WTC11 (cell line): ENCODE measurements at regions not wholly inside any gene's neighbourhood (a gene's known extent, or its start where the extent isn't known, plus 50 kb on each side); places are given as distances from the start of the nearest gene placed in this dataset.

Experiments
- ATAC-seq: fragments of 200-7000 bp; cut with Tn5 transposase; 2 replicates; pipeline ENCODE4 v1.10.0; 2021; ENCODE audit warnings: mild to moderate bottlenecking, moderate library complexity
- CTCF ChIA-PET: fragments of 300-600 bp; sonication (Branson Sonifier 250); formaldehyde crosslinking; loops from one replicate; lab custom pipeline; 2021; ENCODE audit warnings: antibody characterized with exemption; lab: Charles Lee
- POLR2A ChIA-PET: fragments of 350-600 bp; sonication (Branson Sonifier 250); formaldehyde crosslinking; loops from one replicate; lab custom pipeline; 2021; ENCODE audit warnings: antibody characterized with exemption; lab: Charles Lee
- DNase-seq: peaks from one replicate; pipeline ENCODE4 v3.0.0; 2021; ENCODE audit warnings: low spot score
- H3K27ac Mint-ChIP-seq: 2 replicates; pipeline ENCODE4 v1.8.0; 2021; ENCODE audit warnings: mixed read lengths
- H3K27me3 Mint-ChIP-seq: 2 replicates; pipeline ENCODE4 v1.8.0; 2021; ENCODE audit warnings: low read depth, mild to moderate bottlenecking, moderate library complexity, mixed read lengths
- H3K36me3 Mint-ChIP-seq: 2 replicates; pipeline ENCODE4 v1.8.0; 2021; ENCODE audit warnings: mixed read lengths
- H3K4me1 Mint-ChIP-seq: 2 replicates; pipeline ENCODE4 v1.8.0; 2022; ENCODE audit warnings: mixed read lengths
- H3K4me3 Mint-ChIP-seq: 2 replicates; pipeline ENCODE4 v1.8.0; 2021; ENCODE audit warnings: mild to moderate bottlenecking, moderate library complexity, mixed read lengths
- H3K9me3 Mint-ChIP-seq: 2 replicates; pipeline ENCODE4 v1.8.0; 2021; ENCODE audit warnings: mixed read lengths
- E2F5 ChIP-seq: sonication (generic); formaldehyde crosslinking; IDR thresholded peaks from 2 replicates; pipeline ENCODE4 v1.8.1; 2022; ENCODE audit warnings: mild to moderate bottlenecking, moderate library complexity, missing genetic modification reagents
- ELF4 ChIP-seq: sonication (generic); formaldehyde crosslinking; IDR thresholded peaks from 2 replicates; pipeline ENCODE4 v1.8.1; 2022; ENCODE audit warnings: low read depth, mild to moderate bottlenecking, moderate library complexity, missing genetic modification reagents
- HMGA2 ChIP-seq: fragments of 250-450 bp; sonication (Bioruptor Pico); IDR thresholded peaks from 2 replicates; pipeline ENCODE4 v1.4.0; 2021; ENCODE audit warnings: mild to moderate bottlenecking, moderate library complexity
- JAZF1 ChIP-seq: fragments of 250-450 bp; sonication (Bioruptor Pico); IDR thresholded peaks from 2 replicates; pipeline ENCODE4 v1.9.0; 2021; ENCODE audit warnings: moderate library complexity, mild to moderate bottlenecking, inconsistent platforms
- JUN ChIP-seq: sonication (generic); formaldehyde crosslinking; IDR thresholded peaks from 2 replicates; pipeline ENCODE4 v1.8.0; 2023; ENCODE audit warnings: mild to moderate bottlenecking, missing genetic modification reagents
- MYBL2 ChIP-seq: sonication (generic); formaldehyde crosslinking; IDR thresholded peaks from 2 replicates; pipeline ENCODE4 v1.8.1; 2023; ENCODE audit warnings: mild to moderate bottlenecking, moderate library complexity, missing genetic modification reagents
- NFATC4 ChIP-seq: fragments of 250-450 bp; sonication (Bioruptor Pico); IDR thresholded peaks from 2 replicates; pipeline ENCODE4 v1.9.0; 2021; ENCODE audit warnings: mild to moderate bottlenecking
- RELA ChIP-seq: sonication (generic); formaldehyde crosslinking; IDR thresholded peaks from 2 replicates; pipeline ENCODE4 v1.8.1; 2022; ENCODE audit warnings: missing genetic modification reagents, mild to moderate bottlenecking, borderline replicate concordance
- ZBTB21 ChIP-seq: sonication (generic); formaldehyde crosslinking; IDR thresholded peaks from 2 replicates; pipeline ENCODE4 v1.8.1; 2023; ENCODE audit warnings: mild to moderate bottlenecking, missing genetic modification reagents, borderline replicate concordance
- ZNF121 ChIP-seq: sonication (generic); formaldehyde crosslinking; IDR thresholded peaks from 2 replicates; pipeline ENCODE4 v1.8.0; 2023; ENCODE audit warnings: missing genetic modification reagents
- ZNF138 ChIP-seq: sonication (generic); formaldehyde crosslinking; conservative IDR thresholded peaks from 2 replicates; pipeline ENCODE4 v1.8.1; 2022; ENCODE audit warnings: mild to moderate bottlenecking, moderate library complexity, missing genetic modification reagents
- ZNF219 ChIP-seq: sonication (generic); formaldehyde crosslinking; IDR thresholded peaks from 2 replicates; pipeline ENCODE4 v1.8.0; 2023; ENCODE audit warnings: missing genetic modification reagents, mild to moderate bottlenecking, borderline replicate concordance
- ZNF317 ChIP-seq: sonication (generic); formaldehyde crosslinking; IDR thresholded peaks from 2 replicates; pipeline ENCODE4 v1.8.1; 2023; ENCODE audit warnings: low read depth, mild to moderate bottlenecking, moderate library complexity, missing genetic modification reagents, borderline replicate concordance
- ZNF396 ChIP-seq: fragments of 250-450 bp; sonication (Bioruptor Pico); IDR thresholded peaks from 2 replicates; pipeline ENCODE4 v1.8.0; 2021; ENCODE audit warnings: mild to moderate bottlenecking, moderate library complexity, borderline replicate concordance
- ZNF423 ChIP-seq: fragments of 250-450 bp; sonication (Bioruptor Pico); IDR thresholded peaks from 2 replicates; pipeline ENCODE4 v2.1.2; 2022; ENCODE audit warnings: mild to moderate bottlenecking, moderate library complexity
- ZNF532 ChIP-seq: fragments of 250-450 bp; sonication (Bioruptor Pico); IDR thresholded peaks from 2 replicates; pipeline ENCODE4 v1.9.0; 2021; ENCODE audit warnings: mild to moderate bottlenecking, borderline replicate concordance
- TF ChIP-seq, protein P1 (sequence below): sonication (generic); formaldehyde crosslinking; IDR thresholded peaks from 2 replicates; pipeline ENCODE4 v1.8.1; 2023; ENCODE audit warnings: mild to moderate bottlenecking, missing genetic modification reagents, borderline replicate concordance
- TF ChIP-seq, protein P2 (sequence below): sonication (generic); formaldehyde crosslinking; IDR thresholded peaks from 2 replicates; pipeline ENCODE4 v1.8.0; 2023; ENCODE audit warnings: missing genetic modification reagents
- TF ChIP-seq, protein P3 (sequence below): fragments of 250-450 bp; sonication (Bioruptor Pico); IDR thresholded peaks from 2 replicates; pipeline ENCODE4 v1.9.0; 2021; ENCODE audit warnings: moderate library complexity, mild to moderate bottlenecking, inconsistent platforms, borderline replicate concordance
- TF ChIP-seq, protein P4 (sequence below): fragments of 250-450 bp; sonication (Bioruptor Pico); IDR thresholded peaks from 2 replicates; pipeline ENCODE4 v1.9.0; 2021; ENCODE audit warnings: mild to moderate bottlenecking

DNA sequence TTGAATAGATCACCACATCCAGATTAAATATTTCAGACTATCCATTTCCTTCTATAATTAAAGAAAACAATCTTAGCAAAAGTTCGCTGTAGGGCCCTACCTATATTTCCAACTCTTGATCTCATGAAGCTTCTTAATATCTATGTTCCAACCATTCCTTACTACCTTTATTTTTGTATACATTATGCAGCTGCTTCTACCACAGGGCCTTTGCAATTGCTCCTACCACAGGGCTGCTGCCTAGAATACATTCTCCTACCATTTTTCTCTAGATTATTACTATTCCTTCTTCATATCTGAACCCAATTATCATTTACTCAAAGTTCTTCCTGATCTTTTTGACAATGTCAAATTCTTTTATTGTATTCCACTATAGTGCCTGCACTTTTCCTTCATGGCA is 516.6 kb downstream of the RFPL4B start (continued):
- TF ChIP-seq, protein P1, sequence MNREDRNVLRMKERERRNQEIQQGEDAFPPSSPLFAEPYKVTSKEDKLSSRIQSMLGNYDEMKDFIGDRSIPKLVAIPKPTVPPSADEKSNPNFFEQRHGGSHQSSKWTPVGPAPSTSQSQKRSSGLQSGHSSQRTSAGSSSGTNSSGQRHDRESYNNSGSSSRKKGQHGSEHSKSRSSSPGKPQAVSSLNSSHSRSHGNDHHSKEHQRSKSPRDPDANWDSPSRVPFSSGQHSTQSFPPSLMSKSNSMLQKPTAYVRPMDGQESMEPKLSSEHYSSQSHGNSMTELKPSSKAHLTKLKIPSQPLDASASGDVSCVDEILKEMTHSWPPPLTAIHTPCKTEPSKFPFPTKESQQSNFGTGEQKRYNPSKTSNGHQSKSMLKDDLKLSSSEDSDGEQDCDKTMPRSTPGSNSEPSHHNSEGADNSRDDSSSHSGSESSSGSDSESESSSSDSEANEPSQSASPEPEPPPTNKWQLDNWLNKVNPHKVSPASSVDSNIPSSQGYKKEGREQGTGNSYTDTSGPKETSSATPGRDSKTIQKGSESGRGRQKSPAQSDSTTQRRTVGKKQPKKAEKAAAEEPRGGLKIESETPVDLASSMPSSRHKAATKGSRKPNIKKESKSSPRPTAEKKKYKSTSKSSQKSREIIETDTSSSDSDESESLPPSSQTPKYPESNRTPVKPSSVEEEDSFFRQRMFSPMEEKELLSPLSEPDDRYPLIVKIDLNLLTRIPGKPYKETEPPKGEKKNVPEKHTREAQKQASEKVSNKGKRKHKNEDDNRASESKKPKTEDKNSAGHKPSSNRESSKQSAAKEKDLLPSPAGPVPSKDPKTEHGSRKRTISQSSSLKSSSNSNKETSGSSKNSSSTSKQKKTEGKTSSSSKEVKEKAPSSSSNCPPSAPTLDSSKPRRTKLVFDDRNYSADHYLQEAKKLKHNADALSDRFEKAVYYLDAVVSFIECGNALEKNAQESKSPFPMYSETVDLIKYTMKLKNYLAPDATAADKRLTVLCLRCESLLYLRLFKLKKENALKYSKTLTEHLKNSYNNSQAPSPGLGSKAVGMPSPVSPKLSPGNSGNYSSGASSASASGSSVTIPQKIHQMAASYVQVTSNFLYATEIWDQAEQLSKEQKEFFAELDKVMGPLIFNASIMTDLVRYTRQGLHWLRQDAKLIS (CRISPR knock-in tag) = no peak
- TF ChIP-seq, protein P2, sequence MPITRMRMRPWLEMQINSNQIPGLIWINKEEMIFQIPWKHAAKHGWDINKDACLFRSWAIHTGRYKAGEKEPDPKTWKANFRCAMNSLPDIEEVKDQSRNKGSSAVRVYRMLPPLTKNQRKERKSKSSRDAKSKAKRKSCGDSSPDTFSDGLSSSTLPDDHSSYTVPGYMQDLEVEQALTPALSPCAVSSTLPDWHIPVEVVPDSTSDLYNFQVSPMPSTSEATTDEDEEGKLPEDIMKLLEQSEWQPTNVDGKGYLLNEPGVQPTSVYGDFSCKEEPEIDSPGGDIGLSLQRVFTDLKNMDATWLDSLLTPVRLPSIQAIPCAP = no peak
- TF ChIP-seq JAZF1 (CRISPR knock-in tag) = no peak
- TF ChIP-seq ELF4 (CRISPR knock-in tag) = no peak
- TF ChIP-seq, protein P3, sequence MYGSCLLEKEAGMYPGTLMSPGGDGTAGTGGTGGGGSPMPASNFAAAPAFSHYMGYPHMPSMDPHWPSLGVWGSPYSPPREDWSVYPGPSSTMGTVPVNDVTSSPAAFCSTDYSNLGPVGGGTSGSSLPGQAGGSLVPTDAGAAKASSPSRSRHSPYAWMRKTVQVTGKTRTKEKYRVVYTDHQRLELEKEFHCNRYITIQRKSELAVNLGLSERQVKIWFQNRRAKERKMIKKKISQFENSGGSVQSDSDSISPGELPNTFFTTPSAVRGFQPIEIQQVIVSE (CRISPR knock-in tag) = no peak
- no peak for TF ChIP-seq JUN
- no peak for TF ChIP-seq ZNF138 (CRISPR knock-in tag)
- TF ChIP-seq E2F5 (CRISPR knock-in tag) = no peak
- no peak for TF ChIP-seq ZBTB21 (CRISPR knock-in tag)
- no peak for TF ChIP-seq ZNF219 (CRISPR knock-in tag)
- TF ChIP-seq NFATC4 (CRISPR knock-in tag) = no peak

DNA sequence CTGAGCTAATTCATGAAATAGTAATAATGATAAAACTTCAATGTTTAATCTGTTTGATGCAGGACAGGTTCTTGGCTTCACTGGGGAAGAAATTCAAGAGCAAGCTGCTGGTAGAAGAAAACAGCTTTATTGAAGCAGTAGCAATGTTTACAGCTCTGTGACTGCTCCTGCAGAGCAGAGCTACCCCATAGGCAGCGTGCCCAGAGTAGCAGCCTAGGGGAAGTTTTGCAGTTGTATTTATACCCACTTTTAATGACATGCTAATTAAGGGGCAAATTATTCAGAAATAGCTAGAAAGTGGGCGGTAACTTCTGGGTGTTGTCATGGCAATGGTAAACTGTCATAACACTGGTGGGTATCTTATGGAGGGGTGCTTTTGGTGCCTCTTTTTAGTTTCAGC is 518.0 kb downstream of the RFPL4B start:
- Mint-ChIP-seq H3K4me1 (no peaks in the 10 kb centered on the region), H3K27me3 (no peaks in the 10 kb centered on the region; the same call in 1 of the 2 replicates), H3K27ac (no peak overlapping the region), H3K4me3 (no peak overlapping the region), H3K9me3 (peaks cover 13% of the 10 kb centered on the region), H3K36me3 (peaks cover 9% of the 10 kb centered on the region)
- ChIA-PET CTCF (no interaction called here), POLR2A (no interaction called here)
- no peak for DNase-seq
- ATAC-seq = no peak
- TF ChIP-seq HMGA2 (no peak), JUN (no peak), ZNF317 (CRISPR knock-in tag) (no peak), RELA (no peak), ZNF532 (CRISPR knock-in tag) (no peak), ZNF423 (CRISPR knock-in tag) (no peak), ZNF121 (CRISPR knock-in tag) (no peak), MYBL2 (CRISPR knock-in tag) (no peak), ZNF396 (no peak)
- TF ChIP-seq, protein P1 (CRISPR knock-in tag) = no peak
- TF ChIP-seq, protein P4, sequence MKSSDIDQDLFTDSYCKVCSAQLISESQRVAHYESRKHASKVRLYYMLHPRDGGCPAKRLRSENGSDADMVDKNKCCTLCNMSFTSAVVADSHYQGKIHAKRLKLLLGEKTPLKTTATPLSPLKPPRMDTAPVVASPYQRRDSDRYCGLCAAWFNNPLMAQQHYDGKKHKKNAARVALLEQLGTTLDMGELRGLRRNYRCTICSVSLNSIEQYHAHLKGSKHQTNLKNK = no peak
